ENCODE measurements at regions not wholly inside any gene's neighbourhood (a gene's known extent, or its start where the extent isn't known, plus 50 kb on each side); places are given as distances from the start of the nearest gene placed in this dataset.

DNA sequence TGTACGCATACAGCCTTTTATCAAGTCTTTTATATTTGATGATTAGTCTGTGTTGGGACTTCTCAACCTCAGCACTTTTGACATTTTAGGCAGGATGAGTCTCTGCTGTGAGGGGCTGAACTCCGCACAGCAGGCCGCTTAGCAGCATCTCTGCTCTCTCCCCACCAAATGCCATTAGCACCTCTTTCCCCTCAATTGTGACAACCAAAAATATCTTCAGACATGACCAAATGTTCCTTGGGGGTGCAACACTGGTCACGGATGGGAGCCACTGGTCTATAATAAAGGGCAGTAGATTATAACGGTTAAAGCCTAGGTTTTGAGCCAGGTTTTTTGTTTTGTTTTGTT, 109.7 kb upstream of the LRIG1 start:
- in situ Hi-C loops (cut with MboI; ENCODE audit: low sequenced_read_pairs, unreplicated experiment) = no loop called here
- TF ChIP-seq, protein P1, sequence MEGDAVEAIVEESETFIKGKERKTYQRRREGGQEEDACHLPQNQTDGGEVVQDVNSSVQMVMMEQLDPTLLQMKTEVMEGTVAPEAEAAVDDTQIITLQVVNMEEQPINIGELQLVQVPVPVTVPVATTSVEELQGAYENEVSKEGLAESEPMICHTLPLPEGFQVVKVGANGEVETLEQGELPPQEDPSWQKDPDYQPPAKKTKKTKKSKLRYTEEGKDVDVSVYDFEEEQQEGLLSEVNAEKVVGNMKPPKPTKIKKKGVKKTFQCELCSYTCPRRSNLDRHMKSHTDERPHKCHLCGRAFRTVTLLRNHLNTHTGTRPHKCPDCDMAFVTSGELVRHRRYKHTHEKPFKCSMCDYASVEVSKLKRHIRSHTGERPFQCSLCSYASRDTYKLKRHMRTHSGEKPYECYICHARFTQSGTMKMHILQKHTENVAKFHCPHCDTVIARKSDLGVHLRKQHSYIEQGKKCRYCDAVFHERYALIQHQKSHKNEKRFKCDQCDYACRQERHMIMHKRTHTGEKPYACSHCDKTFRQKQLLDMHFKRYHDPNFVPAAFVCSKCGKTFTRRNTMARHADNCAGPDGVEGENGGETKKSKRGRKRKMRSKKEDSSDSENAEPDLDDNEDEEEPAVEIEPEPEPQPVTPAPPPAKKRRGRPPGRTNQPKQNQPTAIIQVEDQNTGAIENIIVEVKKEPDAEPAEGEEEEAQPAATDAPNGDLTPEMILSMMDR (IDR thresholded peaks at IDR 0.05; ENCODE audit: borderline replicate concordance, control extremely low read depth, extremely low read depth, insufficient read depth, missing control alignments) = no peak
- DNase-seq (ENCODE audit: low spot score) = no peak

DNA sequence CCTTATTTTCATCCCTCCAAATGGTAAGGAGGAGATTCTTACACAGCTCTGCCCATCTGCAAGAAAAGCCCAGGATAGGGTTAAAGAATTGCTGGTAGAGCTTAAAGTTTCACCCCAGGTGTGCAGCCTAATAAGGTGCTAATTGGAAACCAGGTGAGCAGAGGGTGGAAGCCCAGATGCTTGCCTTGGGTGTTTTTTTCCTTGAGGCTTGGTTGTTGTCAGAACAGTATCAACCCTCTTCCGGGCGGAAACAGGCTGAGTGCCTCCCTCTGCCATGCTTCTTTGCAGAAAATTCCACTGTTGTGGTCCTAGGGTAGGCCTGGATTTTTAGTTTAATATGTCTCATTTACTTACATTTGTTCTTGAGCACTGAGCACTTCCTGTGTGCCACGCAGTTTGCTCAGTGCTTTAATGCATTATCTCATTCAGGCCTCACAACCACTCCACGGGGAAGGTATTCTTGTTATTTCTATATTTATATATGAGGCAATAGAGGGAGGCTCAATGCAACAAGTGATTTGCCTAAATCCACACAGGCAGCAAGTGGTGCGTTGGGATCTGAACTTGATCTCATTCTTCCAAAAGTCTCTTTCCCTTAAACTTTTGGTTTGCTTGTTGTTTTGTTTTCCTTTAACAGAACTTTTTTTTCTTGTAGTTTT, 115.0 kb upstream of the LRIG1 start:
- in situ Hi-C loops (cut with MboI; ENCODE audit: low sequenced_read_pairs, unreplicated experiment) = no loop called here
- no peak for DNase-seq (ENCODE audit: low spot score)
- TF ChIP-seq, protein P1 (IDR thresholded peaks at IDR 0.05; ENCODE audit: borderline replicate concordance, control extremely low read depth, extremely low read depth, insufficient read depth, missing control alignments) = no peak

DNA sequence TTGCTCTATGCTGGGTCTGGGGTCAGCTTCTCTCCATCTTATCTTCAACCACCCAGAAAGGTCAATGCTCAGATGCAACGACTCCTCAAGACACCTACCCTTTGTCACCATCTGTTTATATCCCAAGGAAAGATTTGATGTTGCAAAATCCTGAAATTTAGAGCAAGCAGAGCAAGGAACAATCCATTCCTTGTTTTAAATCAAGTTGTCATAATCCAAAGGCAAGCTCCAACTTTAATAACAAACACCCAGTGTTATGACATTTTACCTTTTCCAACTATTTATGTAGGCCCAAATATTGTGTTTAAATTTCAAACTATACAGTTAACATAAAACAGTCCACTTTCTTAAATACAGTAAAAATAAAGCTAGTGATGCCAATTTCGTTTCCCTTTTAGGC, 116.5 kb upstream of the LRIG1 start:
- TF ChIP-seq, protein P1 (IDR thresholded peaks at IDR 0.05; ENCODE audit: borderline replicate concordance, control extremely low read depth, extremely low read depth, insufficient read depth, missing control alignments) = no peak

DNA sequence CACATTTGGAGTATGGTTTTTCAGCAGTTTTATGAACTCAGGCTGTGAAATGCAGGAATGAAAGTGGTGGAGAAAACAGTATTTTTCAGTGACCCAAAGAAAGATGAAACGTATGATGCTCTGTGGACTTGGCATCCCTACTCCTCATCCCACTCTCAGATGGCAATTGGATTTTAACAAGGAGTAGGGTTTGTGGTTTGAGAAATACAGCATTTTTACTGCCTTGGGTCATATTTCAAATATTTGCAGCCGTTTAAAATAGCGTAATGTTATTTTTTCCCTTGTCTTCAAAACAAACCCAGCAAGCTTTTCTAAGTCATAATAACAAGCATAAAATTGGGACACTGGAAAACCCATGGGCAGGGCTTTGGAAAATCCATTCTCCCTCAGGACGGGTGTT, 117.2 kb upstream of the LRIG1 start:
- DNase-seq (ENCODE audit: low spot score) = no peak
- TF ChIP-seq, protein P1 (IDR thresholded peaks at IDR 0.05; ENCODE audit: borderline replicate concordance, control extremely low read depth, extremely low read depth, insufficient read depth, missing control alignments) = no peak
- in situ Hi-C loops (cut with MboI; ENCODE audit: low sequenced_read_pairs, unreplicated experiment) = no loop called here

More for the DNA sequence above, 116.5 kb upstream of the LRIG1 start:
- no peak for DNase-seq (ENCODE audit: low spot score)
- in situ Hi-C loops (cut with MboI; ENCODE audit: low sequenced_read_pairs, unreplicated experiment) = no loop called here

DNA sequence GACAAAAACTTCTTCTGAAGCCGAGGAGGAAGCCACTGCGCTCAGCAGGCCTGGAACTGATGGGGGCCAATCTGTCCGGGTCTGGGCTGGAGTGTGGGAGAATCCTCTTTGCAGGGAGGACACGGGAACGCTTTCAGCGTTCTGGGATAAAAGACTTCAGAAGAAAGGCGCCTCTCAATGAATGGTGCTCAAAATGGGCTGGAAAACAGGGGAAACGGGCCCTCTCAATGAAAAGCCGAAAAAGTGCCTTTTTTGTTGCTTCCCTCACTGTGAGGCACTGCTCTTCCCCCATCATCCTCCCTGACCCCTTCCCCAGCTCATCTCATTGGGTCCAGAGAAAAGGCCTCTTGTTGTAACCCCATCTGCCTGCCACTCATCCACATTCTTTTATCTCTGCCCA, 119.5 kb upstream of the LRIG1 start:
- in situ Hi-C loops (cut with MboI; ENCODE audit: low sequenced_read_pairs, unreplicated experiment) = no loop called here
- DNase-seq (ENCODE audit: low spot score) = no peak
- TF ChIP-seq, protein P1 (IDR thresholded peaks at IDR 0.05; ENCODE audit: borderline replicate concordance, control extremely low read depth, extremely low read depth, insufficient read depth, missing control alignments) = no peak

DNA sequence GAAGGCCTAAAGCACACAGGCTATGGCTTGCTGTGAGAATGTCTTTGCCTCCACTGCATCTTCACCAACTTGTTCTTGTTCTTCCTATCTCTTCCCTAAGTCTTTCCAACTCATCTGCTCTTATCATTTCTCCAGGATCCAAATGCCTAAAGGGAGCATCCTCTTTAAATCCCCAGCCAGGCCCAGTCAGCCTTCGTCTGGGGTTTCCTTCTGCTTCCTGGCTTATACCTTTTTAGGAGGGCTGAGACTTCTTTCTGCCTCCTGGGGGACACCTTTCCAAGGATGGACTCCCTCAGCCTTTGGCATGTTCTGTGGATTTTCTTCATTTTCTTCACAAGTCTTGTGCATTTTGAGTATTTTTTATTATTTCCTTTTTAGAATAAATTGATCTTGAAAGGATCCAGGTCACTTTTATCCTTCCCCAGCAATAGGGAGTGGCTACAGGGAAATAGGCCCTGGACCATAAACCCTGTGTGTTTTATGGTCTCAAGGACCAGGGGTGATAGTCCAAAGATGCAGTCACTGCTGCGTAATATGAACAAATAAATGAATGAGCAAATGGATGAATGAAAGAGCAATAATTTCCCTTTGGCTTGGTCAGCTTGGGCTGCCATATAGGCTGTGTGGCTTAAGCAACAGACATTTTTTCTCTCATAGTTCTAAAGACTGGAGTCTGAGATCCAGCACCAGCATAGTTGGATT, 122.1 kb upstream of the LRIG1 start:
- in situ Hi-C loops (cut with MboI; ENCODE audit: low sequenced_read_pairs, unreplicated experiment) = no loop called here
- no peak for DNase-seq (ENCODE audit: low spot score)
- TF ChIP-seq, protein P1 (IDR thresholded peaks at IDR 0.05; ENCODE audit: borderline replicate concordance, control extremely low read depth, extremely low read depth, insufficient read depth, missing control alignments) = no peak

Data from GM13976 (cell line).